ENCODE measurements at regions not wholly inside any gene's neighbourhood (a gene's known extent, or its start where the extent isn't known, plus 50 kb on each side); places are given as distances from the start of the nearest gene placed in this dataset.

- DNase-seq, result peak in 1 of 2 donors; percentile 51
These were observed 120.5 kb downstream of the ZFP36L2 start for GRCh38 chr2:43105586-43106558.

GRCh38 chr2:43104763-43105162, 121.6 kb downstream of the ZFP36L2 start:
- no peak for DNase-seq

GRCh38 chr2:43104106-43104505, 122.3 kb downstream of the ZFP36L2 start:
- no peak for DNase-seq

GRCh38 chr2:43103093-43103404, 123.4 kb downstream of the ZFP36L2 start:
- DNase-seq, result no peak

- DNase-seq, result no peak
These were observed 123.9 kb downstream of the ZFP36L2 start for GRCh38 chr2:43102366-43103092.

- DNase-seq, result no peak
These were observed 124.7 kb downstream of the ZFP36L2 start for GRCh38 chr2:43101751-43102150.

- DNase-seq, result no peak
These were observed 125.3 kb downstream of the ZFP36L2 start for GRCh38 chr2:43100883-43101662.

GRCh38 chr2:43100362-43100882, 126.0 kb downstream of the ZFP36L2 start:
- DNase-seq, result no peak

- DNase-seq, result no peak
These were observed 126.6 kb downstream of the ZFP36L2 start for GRCh38 chr2:43099797-43100196.

- DNase-seq, result no peak
These were observed 127.9 kb downstream of the ZFP36L2 start for GRCh38 chr2:43098539-43098938.

GRCh38 chr2:43097644-43098408, 128.6 kb downstream of the ZFP36L2 start:
- no peak for DNase-seq

GRCh38 chr2:43095533-43096295, 130.7 kb downstream of the ZFP36L2 start:
- no peak for DNase-seq

- no peak for DNase-seq
These were observed 133.8 kb downstream of the ZFP36L2 start for GRCh38 chr2:43092520-43093179.

GRCh38 chr2:43090317-43090716, 136.1 kb downstream of the ZFP36L2 start:
- DNase-seq, result no peak

GRCh38 chr2:43088143-43089073, 138.0 kb downstream of the ZFP36L2 start:
- no peak for DNase-seq

GRCh38 chr2:43087413-43087812, 139.0 kb downstream of the ZFP36L2 start:
- no peak for DNase-seq

- no peak for DNase-seq
These were observed 139.8 kb downstream of the ZFP36L2 start for GRCh38 chr2:43086451-43087221.

- DNase-seq, result no peak
These were observed 140.5 kb downstream of the ZFP36L2 start for GRCh38 chr2:43085929-43086328.

GRCh38 chr2:43085505-43085904, 140.9 kb downstream of the ZFP36L2 start:
- DNase-seq, result no peak

Measured in CD4-positive, alpha-beta T cell treated with Interleukin-4 for 1 hour (primary cell).